T-helper 2 cell treated with Interferon-gamma antibody and Interleukin-4, amounts not matched to agents 5 μg/mL and 100 μg/mL, for 36 hours (primary cell): ENCODE measurements at regions not wholly inside any gene's neighbourhood (a gene's known extent, or its start where the extent isn't known, plus 50 kb on each side); places are given as distances from the start of the nearest gene placed in this dataset.

Source experiments
- DNase-seq: peaks from one replicate; pipeline ENCODE4 v3.0.0; 2021; ENCODE audit warnings: low spot score
- H3K27ac Mint-ChIP-seq: one replicate; pipeline ENCODE4 v1.8.0; 2021; ENCODE audit warnings: mild to moderate bottlenecking, mixed read lengths
- H3K27me3 Mint-ChIP-seq: one replicate; pipeline ENCODE4 v1.8.0; 2021; ENCODE audit warnings: low read depth, mixed read lengths
- H3K36me3 Mint-ChIP-seq: one replicate; pipeline ENCODE4 v1.8.0; 2021; ENCODE audit warnings: low read depth, mixed read lengths
- H3K4me1 Mint-ChIP-seq: one replicate; pipeline ENCODE4 v1.8.0; 2021; ENCODE audit warnings: low read depth, mixed read lengths
- H3K4me3 Mint-ChIP-seq: one replicate; pipeline ENCODE4 v1.8.0; 2022; ENCODE audit warnings: mild to moderate bottlenecking, moderate library complexity, mixed read lengths
- H3K9me3 Mint-ChIP-seq: one replicate; pipeline ENCODE4 v1.8.0; 2021; ENCODE audit warnings: mixed read lengths

DNA sequence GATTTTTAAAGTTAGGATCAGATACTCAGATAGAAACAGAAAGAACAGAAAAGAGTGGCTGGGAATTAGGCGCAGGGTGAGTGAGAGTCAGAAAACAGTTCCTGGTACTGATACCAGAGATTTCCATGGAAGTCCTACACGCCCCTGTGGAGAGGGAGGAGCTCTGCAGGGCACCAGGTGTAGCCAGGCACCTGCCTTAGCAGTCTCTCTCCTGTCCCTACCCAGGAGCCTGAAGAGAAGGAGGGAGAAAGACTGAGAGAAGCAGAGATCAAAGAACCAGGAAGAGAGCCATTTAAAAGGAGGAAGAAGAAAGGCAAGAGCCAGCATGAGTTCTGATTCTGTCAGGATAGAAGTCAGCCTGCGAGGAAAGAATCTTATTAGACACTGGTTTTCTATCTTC, 65.0 kb downstream of the CBLN1 start:
- no peak overlapping the region for H3K4me3 Mint-ChIP-seq
- DNase-seq: no peak
- no peaks in the 10 kb centered on the region for H3K27me3 Mint-ChIP-seq
- H3K36me3 Mint-ChIP-seq: no peaks in the 10 kb centered on the region
- H3K4me1 Mint-ChIP-seq: no peaks in the 10 kb centered on the region
- no peaks in the 10 kb centered on the region for H3K9me3 Mint-ChIP-seq
- no peak overlapping the region for H3K27ac Mint-ChIP-seq

DNA sequence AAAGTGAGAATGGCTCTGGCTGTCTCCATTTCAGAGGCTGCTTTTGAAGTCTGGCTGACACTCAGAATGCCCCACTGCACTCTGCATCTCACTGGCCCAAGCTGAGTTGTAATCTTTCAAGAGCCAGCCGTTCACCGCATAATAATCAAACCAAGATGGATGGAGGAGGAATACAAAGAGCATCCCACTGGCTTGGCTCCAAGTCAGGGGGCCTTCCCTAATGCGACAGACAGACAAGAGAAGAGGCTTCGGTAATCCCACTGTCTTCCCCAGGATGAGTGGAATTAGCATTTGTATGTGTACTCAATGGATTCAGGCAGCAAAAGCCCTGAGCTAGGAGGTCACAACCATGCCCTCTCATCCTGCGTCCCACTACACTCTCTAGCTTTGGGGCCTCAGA, 68.0 kb downstream of the CBLN1 start:
- Mint-ChIP-seq H3K27me3 (no peaks in the 10 kb centered on the region), H3K4me3 (no peak overlapping the region), H3K4me1 (no peaks in the 10 kb centered on the region), H3K9me3 (no peaks in the 10 kb centered on the region), H3K36me3 (no peaks in the 10 kb centered on the region), H3K27ac (no peak overlapping the region)
- no peak for DNase-seq

DNA sequence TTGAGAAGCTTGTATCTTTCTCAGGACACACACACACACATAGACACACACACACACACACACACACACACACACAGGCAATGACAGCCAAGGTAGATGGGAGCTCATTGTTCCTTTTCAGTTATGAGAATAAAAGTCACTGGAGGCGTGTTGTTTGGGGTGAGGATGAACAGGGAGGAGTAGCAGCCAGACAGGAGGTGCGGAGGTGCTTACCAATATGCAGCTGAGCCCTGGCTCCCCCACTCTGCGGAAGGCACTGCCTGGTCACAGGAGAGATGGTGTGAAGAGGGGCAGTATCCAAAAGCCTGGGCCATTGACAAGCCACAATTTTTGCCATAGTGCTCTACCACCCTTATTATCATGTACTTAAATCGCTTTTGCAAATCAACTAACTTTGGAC, 77.4 kb downstream of the CBLN1 start:
- no peaks in the 10 kb centered on the region for H3K27me3 Mint-ChIP-seq
- H3K36me3 Mint-ChIP-seq: no peaks in the 10 kb centered on the region
- no peak for DNase-seq
- H3K4me3 Mint-ChIP-seq: no peak overlapping the region
- no peaks in the 10 kb centered on the region for H3K9me3 Mint-ChIP-seq
- H3K4me1 Mint-ChIP-seq: no peaks in the 10 kb centered on the region
- H3K27ac Mint-ChIP-seq: no peak overlapping the region

DNA sequence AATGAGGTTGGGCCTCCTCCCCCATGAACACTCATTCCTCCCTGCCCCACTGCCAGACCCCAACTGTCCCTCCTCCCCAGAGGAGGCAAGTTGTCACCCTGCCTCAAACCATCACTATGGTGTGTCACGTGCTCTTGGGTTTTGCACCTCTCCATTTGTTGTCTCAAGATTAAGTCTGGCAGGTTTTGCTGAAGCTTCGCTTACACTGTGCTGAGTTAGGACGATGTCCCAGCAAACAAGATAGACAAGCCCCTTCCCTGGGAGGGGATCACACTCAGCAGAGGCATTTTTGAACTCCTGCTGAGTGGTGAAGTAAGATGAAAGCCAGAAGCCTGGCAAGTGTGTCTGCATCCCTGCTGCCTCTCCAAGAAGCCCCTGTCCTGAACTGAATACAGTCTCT, 78.3 kb downstream of the CBLN1 start:
- Mint-ChIP-seq H3K27me3 (no peaks in the 10 kb centered on the region), H3K4me3 (no peak overlapping the region), H3K27ac (no peak overlapping the region), H3K4me1 (no peaks in the 10 kb centered on the region), H3K36me3 (no peaks in the 10 kb centered on the region), H3K9me3 (no peaks in the 10 kb centered on the region)
- DNase-seq: no peak

DNA sequence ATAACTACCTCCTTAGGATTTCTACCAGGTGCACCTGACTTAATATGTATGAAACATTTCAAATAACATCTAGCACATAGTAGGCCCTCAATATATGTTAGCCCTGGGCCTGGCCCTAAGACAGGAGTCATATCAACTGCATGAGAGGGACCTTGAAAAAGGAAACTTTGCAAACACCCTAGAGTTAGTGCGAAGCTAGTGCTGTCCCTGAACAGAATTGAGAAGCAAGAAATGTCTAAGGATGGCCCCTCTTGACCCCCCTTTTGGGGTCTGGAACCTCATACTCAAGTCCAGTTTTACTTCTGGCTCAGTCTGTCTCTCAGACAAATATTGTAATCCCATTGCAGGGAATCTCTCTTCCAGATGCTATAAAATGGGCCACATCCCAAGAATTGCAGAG, 80.5 kb downstream of the CBLN1 start:
- Mint-ChIP-seq H3K27me3 (no peaks in the 10 kb centered on the region), H3K9me3 (no peaks in the 10 kb centered on the region), H3K27ac (no peak overlapping the region), H3K36me3 (no peaks in the 10 kb centered on the region), H3K4me1 (no peaks in the 10 kb centered on the region), H3K4me3 (no peak overlapping the region)
- DNase-seq: no peak

DNA sequence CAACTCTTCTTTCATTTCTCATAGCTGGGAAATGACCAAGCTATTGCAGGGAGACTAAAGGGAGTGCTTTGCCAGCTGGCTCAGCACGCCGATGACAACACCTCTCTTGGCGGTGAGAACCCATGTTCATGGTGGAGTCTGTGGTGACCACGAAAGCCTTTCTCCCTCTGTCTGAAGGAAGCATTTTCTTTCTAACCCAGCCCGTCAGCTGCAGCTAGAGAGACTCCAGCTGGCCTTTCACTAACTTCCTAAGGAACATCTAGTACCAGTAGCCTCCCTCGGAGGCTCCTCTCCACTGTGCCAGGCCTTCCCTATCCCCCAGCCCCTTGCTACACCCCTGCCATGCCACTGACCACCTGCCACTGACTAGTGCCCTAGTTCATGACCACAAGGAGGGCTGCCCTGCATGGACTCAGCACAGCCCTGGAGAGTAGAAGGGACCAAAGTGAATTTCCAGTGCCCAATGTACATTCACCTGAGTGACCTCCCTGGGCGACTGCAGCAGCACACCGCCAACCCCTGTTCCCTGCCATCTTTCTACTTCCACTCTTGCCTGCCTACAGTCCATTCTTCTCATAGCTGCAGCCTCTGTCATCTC, 81.3 kb downstream of the CBLN1 start:
- Mint-ChIP-seq H3K4me1 (no peaks in the 10 kb centered on the region), H3K9me3 (no peaks in the 10 kb centered on the region), H3K27me3 (no peaks in the 10 kb centered on the region), H3K4me3 (no peak overlapping the region), H3K36me3 (no peaks in the 10 kb centered on the region), H3K27ac (no peak overlapping the region)
- no peak for DNase-seq

DNA sequence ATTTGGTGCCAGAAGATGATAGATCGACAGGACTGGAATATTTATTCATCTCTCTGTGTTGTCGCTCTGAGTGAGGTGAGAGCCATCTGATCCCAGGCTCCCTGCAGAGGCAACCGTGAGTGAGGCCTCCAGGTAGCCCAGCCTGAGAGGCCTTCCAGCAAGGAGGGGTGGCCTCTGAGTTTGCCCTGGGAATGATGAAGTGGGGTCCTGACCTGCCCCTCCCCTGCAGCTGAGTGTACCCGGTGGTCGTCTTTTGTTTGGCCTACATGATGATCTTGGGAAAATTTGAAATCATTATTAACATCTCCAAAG, 86.4 kb downstream of the CBLN1 start:
- Mint-ChIP-seq H3K27me3 (no peaks in the 10 kb centered on the region), H3K27ac (no peak overlapping the region), H3K36me3 (no peaks in the 10 kb centered on the region), H3K9me3 (no peaks in the 10 kb centered on the region), H3K4me3 (no peak overlapping the region), H3K4me1 (no peaks in the 10 kb centered on the region)
- no peak for DNase-seq

DNA sequence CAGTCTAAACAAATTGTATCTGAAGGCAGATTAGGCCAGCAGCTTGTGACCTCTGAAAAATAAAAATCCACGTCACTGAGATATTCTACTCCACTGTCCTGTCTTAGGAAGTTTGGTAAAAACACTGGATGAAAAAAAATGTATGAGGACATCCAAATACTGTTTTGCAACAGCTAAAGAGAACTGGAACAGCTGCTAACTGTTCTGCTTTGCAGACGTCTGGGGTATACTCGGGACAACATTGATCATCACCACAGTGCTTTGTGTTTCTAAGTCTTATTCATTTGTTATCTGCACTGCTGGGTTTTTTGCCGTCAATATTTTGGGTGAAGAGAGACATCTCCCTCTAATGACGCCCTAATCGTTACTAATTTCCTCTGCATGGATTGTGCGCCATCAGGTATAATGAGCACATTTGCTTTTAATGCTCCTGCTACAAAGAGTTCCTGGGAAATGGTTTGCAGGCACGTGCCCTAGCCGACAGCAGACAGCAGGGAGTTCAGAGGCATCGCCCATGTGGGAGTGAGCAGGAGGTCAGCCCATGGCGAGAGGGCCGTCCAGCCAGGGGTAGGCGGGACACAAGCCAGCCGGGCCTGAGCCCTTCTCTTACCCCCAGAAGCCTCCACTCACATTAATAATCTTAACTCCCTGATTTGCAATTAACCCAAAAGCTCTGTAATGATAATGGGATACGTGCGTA, 87.0 kb downstream of the CBLN1 start:
- Mint-ChIP-seq H3K9me3 (no peaks in the 10 kb centered on the region), H3K4me1 (no peaks in the 10 kb centered on the region), H3K36me3 (no peaks in the 10 kb centered on the region), H3K27me3 (no peaks in the 10 kb centered on the region), H3K4me3 (no peak overlapping the region), H3K27ac (no peak overlapping the region)
- DNase-seq: no peak

DNA sequence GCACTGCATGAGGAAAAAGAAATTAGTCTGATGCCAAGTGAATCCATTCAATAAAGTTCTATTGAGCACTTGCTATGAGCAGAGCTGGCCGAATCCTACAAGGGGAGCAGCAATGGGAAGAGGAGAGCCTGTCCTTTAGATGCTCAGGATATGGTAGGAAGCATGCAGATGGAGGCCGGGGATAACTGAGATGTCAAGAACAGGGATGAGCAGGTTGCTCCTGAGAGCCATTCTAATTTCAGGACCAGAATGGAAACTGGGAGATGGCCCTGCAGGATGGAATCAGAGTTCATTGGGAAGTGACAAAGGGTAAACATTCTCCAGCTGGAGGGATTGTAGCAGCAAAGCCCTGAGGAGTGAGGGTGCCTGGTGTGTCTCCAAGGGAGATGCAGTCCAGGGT, 88.0 kb downstream of the CBLN1 start:
- H3K27ac Mint-ChIP-seq: no peak overlapping the region
- no peak for DNase-seq
- H3K36me3 Mint-ChIP-seq: no peaks in the 10 kb centered on the region
- H3K4me1 Mint-ChIP-seq: no peaks in the 10 kb centered on the region
- H3K9me3 Mint-ChIP-seq: no peaks in the 10 kb centered on the region
- H3K27me3 Mint-ChIP-seq: no peaks in the 10 kb centered on the region
- H3K4me3 Mint-ChIP-seq: no peak overlapping the region

DNA sequence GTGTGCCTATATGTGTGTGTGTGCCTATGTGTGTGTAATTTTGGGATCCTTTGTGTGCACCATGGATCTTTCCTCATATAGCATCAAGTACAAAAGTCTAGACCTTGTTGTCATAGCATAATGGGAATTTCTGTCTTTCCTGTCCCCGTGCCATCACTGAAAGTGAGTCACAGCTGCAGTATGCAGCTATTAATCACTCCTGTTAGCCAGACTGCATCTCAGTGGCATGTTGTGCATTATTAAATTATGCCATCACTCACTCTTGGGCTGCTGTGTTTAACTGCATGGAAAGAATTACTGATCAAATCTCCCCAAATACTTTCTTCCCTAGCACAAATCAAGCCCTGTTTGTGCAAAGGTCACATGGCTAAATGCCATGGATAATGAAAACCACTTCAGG, 92.4 kb downstream of the CBLN1 start:
- Mint-ChIP-seq H3K27me3 (no peaks in the 10 kb centered on the region), H3K27ac (no peak overlapping the region), H3K9me3 (no peaks in the 10 kb centered on the region), H3K36me3 (no peaks in the 10 kb centered on the region), H3K4me3 (no peak overlapping the region), H3K4me1 (no peaks in the 10 kb centered on the region)
- DNase-seq: no peak

DNA sequence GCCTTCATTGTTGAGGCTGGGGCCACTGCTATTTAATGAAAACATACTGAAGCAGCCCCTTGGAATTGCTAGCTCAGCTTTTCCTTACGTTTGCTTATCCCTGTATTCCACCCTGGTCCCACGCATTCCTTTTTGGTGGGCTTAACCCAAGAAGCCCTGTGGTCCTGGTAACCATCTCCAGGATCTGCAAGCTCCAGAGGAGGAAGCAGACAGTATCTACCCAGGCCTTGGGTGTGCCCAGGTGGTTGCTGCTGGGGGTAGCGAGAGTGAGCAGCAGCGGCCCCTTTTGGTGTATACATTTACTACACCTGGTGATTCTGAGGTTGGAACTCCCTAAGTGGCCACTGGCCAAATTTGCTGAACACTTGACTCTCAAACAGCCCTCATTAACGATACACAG, 97.7 kb downstream of the CBLN1 start:
- no peak overlapping the region for H3K4me3 Mint-ChIP-seq
- DNase-seq: no peak
- H3K4me1 Mint-ChIP-seq: no peaks in the 10 kb centered on the region
- H3K36me3 Mint-ChIP-seq: no peaks in the 10 kb centered on the region
- no peaks in the 10 kb centered on the region for H3K27me3 Mint-ChIP-seq
- no peak overlapping the region for H3K27ac Mint-ChIP-seq
- no peaks in the 10 kb centered on the region for H3K9me3 Mint-ChIP-seq

DNA sequence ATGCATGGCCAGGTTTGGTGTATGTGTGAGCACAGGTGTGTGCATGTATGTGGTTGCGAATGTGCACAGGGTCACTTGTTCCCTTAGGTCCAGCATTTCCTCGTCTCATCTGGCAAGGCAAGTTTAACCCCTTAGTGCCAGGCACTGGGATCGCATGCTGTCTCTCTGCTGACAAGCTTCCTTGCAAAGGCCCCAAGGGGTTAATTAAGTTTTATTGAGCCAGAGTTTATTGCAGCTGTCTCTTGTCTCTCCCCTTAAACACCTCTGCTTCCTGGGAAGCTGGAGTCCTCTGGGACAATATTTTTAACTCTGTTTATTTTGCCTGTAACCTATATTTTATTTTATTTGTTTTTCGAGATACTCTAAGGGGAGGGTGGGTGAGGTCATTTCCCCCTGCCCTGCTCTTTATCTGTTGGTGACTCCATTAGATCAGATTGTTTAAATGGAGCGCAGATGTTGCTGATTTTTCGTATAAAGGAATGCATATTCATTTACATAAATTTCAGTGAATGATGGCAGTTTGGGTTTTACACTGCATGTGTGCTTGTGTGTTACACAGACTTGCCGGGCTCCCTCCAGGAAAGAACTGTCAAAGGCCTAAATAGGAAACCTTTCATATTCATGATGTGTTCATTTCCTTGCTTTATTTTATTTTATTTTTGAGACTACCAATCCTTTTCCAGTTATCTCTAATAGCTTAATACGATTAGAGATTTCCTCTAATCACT, 99.7 kb downstream of the CBLN1 start:
- no peak for DNase-seq
- Mint-ChIP-seq H3K27ac (no peak overlapping the region), H3K9me3 (no peaks in the 10 kb centered on the region)

DNA sequence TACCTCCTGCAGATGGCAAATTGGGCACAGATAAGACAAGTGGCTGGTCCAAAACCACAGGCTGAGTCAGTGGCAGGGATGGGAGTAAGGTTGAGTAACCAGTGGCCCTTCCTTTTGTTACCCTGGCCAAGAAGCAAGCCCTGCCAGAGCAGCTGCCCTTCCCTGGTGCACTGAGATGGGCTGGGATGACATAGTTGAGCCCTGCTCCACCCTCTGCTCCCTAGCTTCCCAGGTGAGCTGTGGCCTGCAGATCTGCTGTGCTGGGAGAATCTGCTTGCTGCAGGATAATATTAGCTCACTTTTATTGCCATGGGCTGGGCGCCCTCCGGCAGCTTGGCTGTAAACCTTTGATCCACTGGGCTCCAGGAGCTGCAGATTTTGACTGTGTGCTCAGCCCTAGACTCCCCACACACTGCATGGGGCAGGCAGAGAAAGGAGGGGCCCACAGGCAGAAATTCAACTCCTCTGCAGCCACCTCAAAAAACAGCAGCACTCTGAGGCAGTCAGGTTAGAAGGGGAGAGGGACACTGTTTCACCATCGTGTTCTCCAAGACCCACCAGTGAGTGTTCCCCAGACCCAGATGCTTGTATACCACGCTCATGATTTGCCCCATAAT, 101.8 kb downstream of the CBLN1 start:
- no peaks in the 10 kb centered on the region for H3K36me3 Mint-ChIP-seq

More for the DNA sequence above, 99.7 kb downstream of the CBLN1 start:
- no peak overlapping the region for H3K4me3 Mint-ChIP-seq
- H3K27me3 Mint-ChIP-seq: no peaks in the 10 kb centered on the region
- no peaks in the 10 kb centered on the region for H3K4me1 Mint-ChIP-seq
- H3K36me3 Mint-ChIP-seq: no peaks in the 10 kb centered on the region

DNA sequence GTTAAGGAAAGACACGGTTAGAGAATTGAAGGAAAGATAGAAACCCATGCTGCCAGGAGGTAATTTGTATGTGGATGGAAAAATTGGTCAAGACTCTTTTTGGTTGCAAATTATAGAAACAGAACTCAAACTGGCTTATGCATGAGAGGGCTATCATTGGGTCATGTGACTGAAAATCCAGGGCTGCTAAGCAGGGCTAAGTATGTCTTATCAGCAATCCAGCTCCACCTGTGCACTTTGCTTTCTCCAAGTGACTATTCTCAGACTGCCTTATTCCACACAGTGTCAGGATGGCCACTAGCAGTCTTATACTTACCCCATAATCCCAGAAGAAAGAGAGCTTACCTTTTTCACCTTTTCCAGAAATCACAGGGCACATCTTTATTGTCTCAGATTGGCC, 113.5 kb downstream of the CBLN1 start:
- DNase-seq: no peak
- no peaks in the 10 kb centered on the region for H3K9me3 Mint-ChIP-seq
- no peak overlapping the region for H3K4me3 Mint-ChIP-seq
- H3K36me3 Mint-ChIP-seq: no peaks in the 10 kb centered on the region
- no peaks in the 10 kb centered on the region for H3K27me3 Mint-ChIP-seq
- H3K4me1 Mint-ChIP-seq: no peaks in the 10 kb centered on the region
- H3K27ac Mint-ChIP-seq: no peak overlapping the region

More for the DNA sequence above, 101.8 kb downstream of the CBLN1 start:
- Mint-ChIP-seq H3K9me3 (no peaks in the 10 kb centered on the region), H3K4me1 (no peaks in the 10 kb centered on the region), H3K4me3 (no peak overlapping the region), H3K27me3 (no peaks in the 10 kb centered on the region), H3K27ac (no peak overlapping the region)
- DNase-seq: no peak
